K562 (cell line): ENCODE measurements at regions not wholly inside any gene's neighbourhood (a gene's known extent, or its start where the extent isn't known, plus 50 kb on each side); places are given as distances from the start of the nearest gene placed in this dataset.
A peak's percentile ranks its signal among the peaks of the same experiment; 100 is the strongest.

Source experiments
- ATAC-seq: fragments of 200-7000 bp; cut with Tn5 transposase; 3 replicates; pipeline ENCODE4 v1.9.1; 2020; ENCODE audit warnings: moderate library complexity
- BruUV-seq: library from RNA; stranded (reverse); fragments of 400-500 nt; replicated peaks from 2 replicates; lab custom pipeline; 2021; lab: Mats Ljungman, UMichigan
- CTCF ChIA-PET: fragments of 300-600 bp; formaldehyde crosslinking; extraction: SDS; loops from one replicate; lab custom pipeline; 2021; ENCODE audit warnings: low intra/inter-chr PET ratio; lab: Yijun Ruan, JAX
- POLR2A ChIA-PET: fragments of 300-600, 350-650 bp; sonication (Branson Sonifier 250); formaldehyde crosslinking; extraction: SDS; loops from one replicate; lab custom pipeline; 2021; ENCODE audit warnings: antibody characterized with exemption, inconsistent platforms; lab: Yijun Ruan, JAX
- DNase-seq, 4 experiments: peaks; one replicate each; pipeline versions ENCODE4 v3.0.0 to v3.0.0-alpha.2; 2011 to 2018; ENCODE audit warnings: low spot score in 3 of 4, mixed read lengths in 3 of 4; ENCODE audit errors: extremely low read depth in 1 of 4
- FAIRE-seq: peaks from 2 replicates; lab custom pipeline; 2011; peaks lifted over from hg19 to GRCh38; lab: Jason Lieb, UNC
- H2AFZ ChIP-seq: 2 replicates; pipeline ENCODE4 v1.6.0; 2011; ENCODE audit warnings: low read depth, low read length, control low read depth, inconsistent platforms
- H3K27ac ChIP-seq: fragments of 200-600 bp; 3 replicates; pipeline ENCODE4 v1.8.0; 2011; ENCODE audit warnings: low read depth, mild to moderate bottlenecking, control low read depth, inconsistent platforms, low read length, moderate library complexity, mixed read lengths; ENCODE audit errors: extremely low read depth
- H3K27me3 ChIP-seq, 2 experiments: fragments of 300-600 bp in 1 of 2; 2 replicates in 1 of 2; 3 replicates in 1 of 2; pipeline versions ENCODE4 v1.6.0 to v1.8.0; 2011; ENCODE audit warnings: inconsistent platforms in 2 of 2, low read length in 2 of 2, mild to moderate bottlenecking in 1 of 2, mixed read lengths in 1 of 2, moderate library complexity in 1 of 2; ENCODE audit not compliant: control insufficient read depth in 2 of 2, insufficient read depth in 2 of 2
- H3K36me3 ChIP-seq: fragments of 300-600 bp; 3 replicates; pipeline ENCODE4 v1.8.0; 2011; ENCODE audit warnings: mild to moderate bottlenecking, low read length, inconsistent platforms; ENCODE audit not compliant: control insufficient read depth, insufficient read depth
- H3K4me1 ChIP-seq, 2 experiments: fragments of 200-600 bp in 1 of 2; replicated peaks in 1 of 2; 2 replicates in 1 of 2; 3 replicates in 1 of 2; pipeline versions ENCODE4 v1.5.1 to v1.8.0; 2011; ENCODE audit warnings: inconsistent platforms in 2 of 2, low read length in 2 of 2, mild to moderate bottlenecking in 1 of 2, mixed read lengths in 1 of 2, moderate library complexity in 1 of 2; ENCODE audit not compliant: control insufficient read depth in 2 of 2, insufficient read depth in 2 of 2
- H3K4me2 ChIP-seq: 2 replicates; pipeline ENCODE4 v1.6.1; 2011; ENCODE audit warnings: low read length, control low read depth, inconsistent platforms, mixed read lengths; ENCODE audit not compliant: insufficient read depth
- H3K4me3 ChIP-seq: fragments of 200-600 bp; sonication (generic), shearing (Covaris generic); 2 replicates; pipeline ENCODE4 v1.5.1; 2016; ENCODE audit warnings: control low read depth, inconsistent platforms
- H3K79me2 ChIP-seq: fragments of 200-600 bp; 3 replicates; pipeline ENCODE4 v1.8.0; 2011; ENCODE audit warnings: low read length, inconsistent platforms; ENCODE audit not compliant: control insufficient read depth, insufficient read depth
- H3K9ac ChIP-seq, 2 experiments: 2 replicates each; pipeline versions ENCODE4 v1.6.0 to v1.6.1; 2011; ENCODE audit warnings: low read depth in 2 of 2, low read length in 2 of 2, control low read depth in 1 of 2, inconsistent platforms in 1 of 2, mild to moderate bottlenecking in 1 of 2, mixed read lengths in 1 of 2; ENCODE audit not compliant: insufficient read depth in 1 of 2
- H3K9me1 ChIP-seq: one replicate; pipeline ENCODE4 v1.6.0; 2011; ENCODE audit warnings: inconsistent platforms, mild to moderate bottlenecking, low read length, moderate library complexity; ENCODE audit not compliant: control insufficient read depth, insufficient read depth
- H3K9me3 ChIP-seq: replicated peaks from 2 replicates; pipeline ENCODE4 v1.5.1; 2011; ENCODE audit warnings: low read depth, low read length, inconsistent platforms; ENCODE audit not compliant: control insufficient read depth, insufficient read depth
- H4K20me1 ChIP-seq: replicated peaks from 2 replicates; pipeline ENCODE4 v1.6.1; 2011; ENCODE audit warnings: low read length, inconsistent platforms, mixed read lengths; ENCODE audit not compliant: control insufficient read depth, insufficient read depth
- MAFK ChIP-seq: IDR thresholded peaks from 2 replicates; pipeline ENCODE4 v1.6.1; 2011; ENCODE audit warnings: low read length, improper control_type of control experiment
- MBD2 ChIP-seq: sonication (generic); IDR thresholded peaks from 2 replicates; pipeline ENCODE4 v1.6.1; 2016; ENCODE audit warnings: low read depth, borderline replicate concordance
- MYC ChIP-seq, 2 experiments: fragments of 250-450 bp in 1 of 2; sonication (Bioruptor Pico) in 1 of 2; IDR thresholded peaks; 2 replicates each; pipeline versions ENCODE4 v1.5.1 to v1.6.1; 2012 to 2021; ENCODE audit warnings: low read depth in 2 of 2, borderline replicate concordance in 1 of 2, improper control_type of control experiment in 1 of 2, low read length in 1 of 2, mild to moderate bottlenecking in 1 of 2, moderate library complexity in 1 of 2
- REST ChIP-seq, 2 experiments: fragments of 450-650 bp; formaldehyde crosslinking in 1 of 2; IDR thresholded peaks; 2 replicates each; pipeline versions ENCODE4 v1.4.0 to v1.6.1; 2014 to 2020; ENCODE audit warnings: mild to moderate bottlenecking in 2 of 2, borderline replicate concordance in 1 of 2, low read depth in 1 of 2
- ZBTB43 ChIP-seq: sonication (generic); formaldehyde crosslinking; IDR thresholded peaks from 2 replicates; pipeline ENCODE4 v1.8.0; 2023; ENCODE audit warnings: mild to moderate bottlenecking, missing genetic modification reagents
- WGBS: fragments of 100-300 bp; shearing (Covaris generic); methylation state at CpG from one replicate; pipeline ENCODE4 v1.1.6; 2016; ENCODE audit warnings: low coverage, mixed read lengths; ENCODE audit not compliant: insufficient coverage; ENCODE audit errors: missing lambda C conversion rate; 5-methylcytosine and 5-hydroxymethylcytosine counted together
- in situ Hi-C: fragments of 300-500 bp; cut with MboI; formaldehyde crosslinking; loops from 4 replicates; pipeline ENCODE4 v1.15.0; 2018; ENCODE audit warnings: inconsistent platforms, mixed read lengths
- intact Hi-C: fragments of 100-400 bp; cut with micrococcal nuclease; formaldehyde crosslinking; loops from 2 replicates; pipeline ENCODE4 v1.14.2; 2022
- TF ChIP-seq, protein P1 (sequence below): fragments of 450-650 bp; formaldehyde crosslinking; IDR thresholded peaks from 2 replicates; pipeline ENCODE4 v1.4.0; 2020; ENCODE audit warnings: mild to moderate bottlenecking

- H3K27ac ChIP-seq: no peak overlapping the region
- intact Hi-C loops (loop anchor here (2.0 kb wide), 1 partner anchor 60 kb away; no protein-coding TSS in a partner anchor), in situ Hi-C loops (no loop called here)
- no peaks in the 10 kb centered on the region for H3K9me1 ChIP-seq
- no peak overlapping the region for H3K4me2 ChIP-seq
- no peak overlapping the region for H2AFZ ChIP-seq
- H3K4me3 ChIP-seq: no peak overlapping the region
- no peaks in the 10 kb centered on the region for H3K36me3 ChIP-seq
- H3K27me3 ChIP-seq: no peaks in the 10 kb centered on the region
- ChIA-PET CTCF (interaction anchor here (0.7 to 2.4 kb wide), 5 partner anchors 61 to 159 kb away, joined by 3 to 13 read pairs (median 3); no protein-coding TSS in a partner anchor), POLR2A (no interaction called here)
- ATAC-seq (peak; percentile 85), FAIRE-seq (peak; percentile 88), DNase-seq (peak; percentile 29 to 67 (median 33))
- no peaks in the 10 kb centered on the region for H4K20me1 ChIP-seq
- WGBS: 1% methylated on average over 6 of the region's 6 CpGs
- BruUV-seq: no TSS peak
- H3K4me1 ChIP-seq: no peaks in the 10 kb centered on the region
- H3K9ac ChIP-seq: no peak overlapping the region
- no peaks in the 10 kb centered on the region for H3K79me2 ChIP-seq
- no peaks in the 10 kb centered on the region for H3K9me3 ChIP-seq
- TF ChIP-seq REST (IDR thresholded peaks at IDR 0.05; ENCODE audit: borderline replicate concordance) (peak; percentile 22; the same call in 1 of the 2 replicates), REST (CRISPR knock-in tag; IDR thresholded peaks at IDR 0.05; ENCODE audit: low read depth) (no peak), MAFK (no peak), ZBTB43 (CRISPR knock-in tag) (no peak), MYC (IDR thresholded peaks at IDR 0.05; ENCODE audit: low read depth, low read length) (no peak), MYC (CRISPR knock-in tag; IDR thresholded peaks at IDR 0.05; ENCODE audit: borderline replicate concordance, low read depth) (no peak), MBD2 (no peak)
- TF ChIP-seq, protein P1, sequence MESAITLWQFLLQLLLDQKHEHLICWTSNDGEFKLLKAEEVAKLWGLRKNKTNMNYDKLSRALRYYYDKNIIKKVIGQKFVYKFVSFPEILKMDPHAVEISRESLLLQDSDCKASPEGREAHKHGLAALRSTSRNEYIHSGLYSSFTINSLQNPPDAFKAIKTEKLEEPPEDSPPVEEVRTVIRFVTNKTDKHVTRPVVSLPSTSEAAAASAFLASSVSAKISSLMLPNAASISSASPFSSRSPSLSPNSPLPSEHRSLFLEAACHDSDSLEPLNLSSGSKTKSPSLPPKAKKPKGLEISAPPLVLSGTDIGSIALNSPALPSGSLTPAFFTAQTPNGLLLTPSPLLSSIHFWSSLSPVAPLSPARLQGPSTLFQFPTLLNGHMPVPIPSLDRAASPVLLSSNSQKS (CRISPR knock-in tag): no peak
These were observed 274.7 kb downstream of the DAD1 start for GRCh38 chr14:22314183-22314820.
